ENCODE measurements at regions not wholly inside any gene's neighbourhood (a gene's known extent, or its start where the extent isn't known, plus 50 kb on each side); places are given as distances from the start of the nearest gene placed in this dataset.
A peak's percentile ranks its signal among the peaks of the same experiment; 100 is the strongest.
"Not testable (repeated sequence)": the region's sequence is repeated elsewhere in the genome, so short reads cannot be mapped to it uniquely, and the experiment has no call there.

DNA sequence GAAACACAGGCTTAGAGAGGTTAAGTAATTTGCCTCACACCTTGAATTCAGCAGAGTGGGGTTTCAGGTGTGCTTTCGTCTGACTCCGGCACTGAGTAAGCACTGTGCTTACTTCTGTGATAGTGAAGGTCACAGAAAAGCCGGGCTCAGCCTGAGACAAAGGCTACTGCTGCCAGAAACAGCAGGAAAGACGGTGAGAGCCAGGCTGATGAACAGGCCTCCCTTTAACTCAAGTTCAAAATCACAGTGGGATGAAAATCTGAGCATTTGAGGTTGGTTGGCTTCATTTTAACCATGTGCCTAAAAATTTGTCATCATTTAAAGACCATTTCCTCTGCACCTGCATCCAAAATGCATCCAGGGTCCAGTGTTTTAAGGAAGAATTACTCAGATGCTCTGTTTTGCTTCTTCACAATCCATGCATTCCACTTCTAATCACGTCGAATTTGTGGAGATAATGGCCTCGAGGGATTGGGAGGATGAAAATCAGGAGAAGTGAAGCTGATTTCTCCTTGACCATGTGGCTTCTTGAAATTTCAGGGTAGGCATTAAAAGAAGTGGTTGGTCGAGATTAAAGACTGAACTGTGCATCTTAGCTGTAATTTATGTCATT is 121.2 kb upstream of the LNX1 start:
- no peak for DNase-seq

DNA sequence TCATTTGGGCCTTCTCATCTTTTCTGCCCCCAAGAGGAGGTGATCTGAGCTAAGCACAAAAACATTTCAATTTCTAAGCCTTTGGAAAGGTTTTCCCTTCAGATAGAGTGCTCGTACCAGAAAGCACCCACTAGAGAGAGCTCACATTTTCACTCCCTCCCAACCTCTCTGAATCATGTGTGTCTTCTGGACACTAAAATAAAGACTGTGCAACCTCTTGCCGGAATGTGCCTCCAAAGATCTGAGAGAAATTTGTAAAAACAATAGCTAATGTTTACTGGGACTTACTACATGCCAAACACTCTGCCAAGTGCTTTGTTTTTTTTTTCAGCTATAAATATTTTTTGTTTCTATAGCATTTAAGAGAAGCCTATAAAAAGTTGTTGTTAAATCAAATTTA is 120.6 kb upstream of the LNX1 start:
- no peak for DNase-seq

DNA sequence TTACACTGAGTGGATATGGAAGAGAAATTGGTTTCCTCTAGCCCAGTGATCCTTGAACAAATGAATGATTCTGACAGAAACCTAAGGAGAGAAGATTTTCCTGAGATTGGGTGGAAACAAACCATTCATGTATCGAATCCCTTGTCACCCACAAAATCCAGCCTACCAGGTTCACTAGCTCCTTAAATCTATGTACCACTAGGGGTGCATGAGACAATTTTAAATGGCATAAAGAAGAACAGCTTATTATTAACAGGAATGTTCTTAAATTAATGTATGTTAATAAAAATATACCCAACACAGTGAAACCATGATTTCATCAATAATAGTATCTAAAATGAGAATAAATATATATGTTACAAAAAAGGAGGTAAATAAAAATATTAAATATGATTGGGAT is 118.4 kb upstream of the LNX1 start:
- no peak for DNase-seq

DNA sequence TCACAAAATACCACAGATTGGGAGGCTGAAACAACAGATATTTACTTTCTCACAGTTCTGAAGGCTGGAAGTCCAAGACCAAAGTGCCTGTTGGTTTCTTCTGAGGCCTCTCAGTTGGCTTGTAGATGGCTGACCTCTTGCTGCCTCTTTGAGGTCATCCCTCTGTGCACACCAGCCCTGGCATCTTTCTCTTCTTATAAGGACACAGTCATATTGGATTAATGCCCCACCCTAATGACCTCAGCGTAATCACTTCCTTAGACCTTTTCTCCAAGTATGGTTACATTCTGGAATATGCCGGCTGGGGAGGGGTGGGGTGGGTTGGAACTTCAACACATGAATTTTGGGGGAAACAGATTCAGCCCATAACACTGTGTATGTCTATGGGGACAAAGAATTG is 116.2 kb upstream of the LNX1 start:
- no peak for DNase-seq

DNA sequence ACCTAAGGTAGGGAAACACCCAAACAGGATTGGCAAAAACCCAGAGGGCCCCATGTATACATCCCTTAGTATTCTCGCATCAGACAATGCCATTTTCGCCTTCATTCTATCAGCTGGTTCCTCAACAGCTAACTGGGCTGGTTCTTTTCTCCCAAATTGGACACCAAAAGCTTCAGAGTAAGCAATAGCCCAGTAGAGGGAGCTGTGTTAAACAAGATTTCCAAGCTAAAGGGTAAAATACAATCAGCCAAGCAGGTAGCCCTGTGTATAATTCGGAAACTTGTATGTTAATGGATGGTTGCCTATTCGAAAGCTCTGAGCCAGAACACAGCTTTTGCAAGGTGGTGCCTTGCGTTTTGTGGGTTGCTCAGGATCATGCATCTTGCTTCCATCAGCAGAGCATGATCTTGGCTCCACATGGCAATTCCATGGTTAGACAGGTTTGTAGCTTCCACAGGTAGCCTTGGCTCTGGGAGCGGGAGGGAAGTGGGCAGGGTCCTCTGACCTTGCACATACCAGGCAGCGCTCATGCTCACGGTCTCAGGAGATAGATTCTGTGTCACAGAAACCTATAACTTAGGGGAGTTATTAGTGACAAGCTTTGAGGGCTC is 115.2 kb upstream of the LNX1 start:
- no peak for DNase-seq

DNA sequence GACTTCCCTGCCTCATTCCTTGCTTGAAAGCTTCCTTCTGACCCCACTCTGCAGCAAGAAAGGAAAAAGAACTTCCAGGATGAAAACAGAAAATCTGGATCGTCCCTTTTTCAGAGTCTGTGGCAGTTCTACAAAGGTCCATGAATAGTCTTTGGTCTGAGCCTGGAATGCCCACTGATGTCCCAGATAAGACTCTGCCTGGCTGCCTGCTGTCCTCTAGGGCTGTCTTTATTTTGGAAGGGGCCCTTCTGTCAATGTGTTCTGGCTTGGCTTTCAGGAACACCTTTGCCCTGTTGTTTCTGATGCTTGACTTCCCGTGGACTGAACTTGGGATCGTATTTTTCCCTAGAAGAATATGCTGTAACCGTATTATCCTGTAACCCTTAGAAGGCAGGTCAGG is 114.7 kb upstream of the LNX1 start:
- no peak for DNase-seq

DNA sequence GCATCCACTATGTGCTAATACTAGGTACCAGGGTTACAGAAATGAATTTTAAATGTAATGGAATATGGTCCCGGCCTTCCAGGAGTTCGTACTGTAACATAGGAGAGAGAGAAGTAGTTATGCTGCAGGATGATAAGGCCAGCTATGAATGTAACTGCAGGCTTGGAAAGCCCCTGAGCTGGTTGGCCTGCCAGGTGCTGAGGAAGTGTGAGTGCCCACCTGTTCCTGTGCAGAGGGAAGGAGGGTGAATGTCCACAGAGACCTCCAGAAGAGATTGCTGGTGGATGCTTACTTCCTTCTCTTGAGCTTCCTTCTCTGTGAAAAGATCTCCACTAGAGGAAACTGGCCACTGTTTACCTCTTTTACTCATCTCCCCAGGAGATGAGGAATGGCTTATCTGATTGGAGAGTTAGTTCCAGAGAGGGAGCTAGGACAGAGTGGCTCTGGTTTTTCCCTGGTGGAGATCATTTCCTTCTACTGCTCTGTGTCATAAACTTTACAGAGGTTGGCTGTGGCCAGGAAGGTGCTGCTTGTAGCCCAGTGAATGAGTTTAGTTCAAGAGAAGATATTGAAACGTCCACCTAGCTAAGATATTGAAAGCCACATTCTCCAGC is 114.0 kb upstream of the LNX1 start:
- no peak for DNase-seq

DNA sequence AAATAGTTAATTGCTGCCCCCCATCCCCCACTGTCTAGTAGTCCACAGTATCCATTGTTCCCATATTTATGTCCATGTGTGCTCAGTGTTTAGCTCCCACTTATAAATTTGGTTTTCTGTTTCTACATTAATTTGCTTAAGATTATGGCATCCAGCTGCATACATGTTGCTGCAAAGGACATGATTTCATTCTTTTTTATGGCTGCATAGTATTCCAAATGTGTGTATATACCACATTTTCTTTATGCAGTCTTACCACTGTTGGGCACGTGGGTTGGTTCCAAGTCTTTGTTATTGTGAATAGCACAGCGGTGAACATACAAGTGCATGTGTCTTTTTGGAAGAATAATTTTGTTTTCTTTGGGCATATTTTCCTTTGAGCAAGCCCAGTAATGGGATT is 113.0 kb upstream of the LNX1 start:
- DNase-seq: no peak

DNA sequence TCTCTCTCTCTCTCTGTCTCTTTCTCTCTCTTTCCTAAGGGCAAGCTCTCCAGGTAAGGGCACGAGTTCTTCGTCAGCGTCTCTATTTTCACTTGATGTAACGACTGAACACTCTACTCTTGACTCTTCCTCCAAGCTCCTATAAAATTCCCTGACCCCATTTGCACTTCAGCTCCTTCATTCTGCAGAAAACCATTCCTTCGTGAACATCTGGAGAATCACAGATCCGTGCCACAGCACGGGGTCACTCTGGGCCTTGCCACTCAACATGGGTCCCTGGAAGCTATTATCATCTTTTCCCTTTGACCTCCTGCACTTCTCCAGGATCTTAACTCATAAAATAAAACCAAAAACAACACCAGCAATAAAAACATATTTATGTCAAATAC is 112.0 kb upstream of the LNX1 start:
- DNase-seq: no peak

DNA sequence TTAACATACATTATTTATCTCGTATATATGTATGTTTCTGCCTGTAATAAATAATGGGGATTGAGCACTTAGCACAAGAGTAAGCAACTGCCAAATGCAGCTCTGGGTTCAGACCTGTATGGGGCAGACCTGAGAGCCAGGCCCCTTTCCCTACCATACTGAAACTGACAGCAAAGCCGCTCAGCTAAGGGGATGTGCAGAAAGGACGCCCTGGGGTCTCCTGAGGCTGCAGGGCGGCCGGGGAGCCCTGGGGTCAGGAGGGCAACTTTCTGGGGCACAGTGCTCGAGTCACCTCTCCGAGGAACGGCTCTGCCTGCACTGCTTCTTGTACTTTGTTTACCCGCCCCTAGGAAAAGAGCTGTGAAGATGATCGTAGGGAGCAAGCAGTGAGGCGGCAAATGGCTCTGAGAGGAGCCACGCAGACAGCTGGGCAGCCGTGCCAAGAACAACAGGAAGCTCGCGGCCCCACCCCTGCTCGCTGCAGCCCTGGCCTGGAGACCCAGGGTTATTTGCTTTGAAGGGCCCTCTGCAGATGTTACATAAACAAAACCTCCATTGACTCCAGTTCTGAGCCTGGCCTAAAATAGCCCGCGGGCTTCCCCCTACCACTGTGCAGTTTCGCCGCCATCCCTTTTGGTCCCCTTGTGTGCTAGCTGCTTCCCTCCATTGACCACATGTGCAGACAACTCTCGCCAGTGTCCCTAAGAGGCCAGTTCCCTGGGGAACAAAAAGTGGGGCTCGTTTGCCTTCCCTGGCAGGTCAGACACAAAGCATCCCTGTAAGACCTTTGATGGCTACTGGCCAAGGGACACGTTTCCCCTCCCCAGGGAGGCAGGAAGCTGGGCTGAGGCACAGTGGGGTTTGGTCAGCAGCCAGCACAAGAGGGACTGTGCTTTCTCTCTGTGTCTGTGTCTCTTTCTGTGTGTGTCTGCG is 111.3 kb upstream of the LNX1 start:
- DNase-seq: peak in 1 of 2 donors; percentile 19

DNA sequence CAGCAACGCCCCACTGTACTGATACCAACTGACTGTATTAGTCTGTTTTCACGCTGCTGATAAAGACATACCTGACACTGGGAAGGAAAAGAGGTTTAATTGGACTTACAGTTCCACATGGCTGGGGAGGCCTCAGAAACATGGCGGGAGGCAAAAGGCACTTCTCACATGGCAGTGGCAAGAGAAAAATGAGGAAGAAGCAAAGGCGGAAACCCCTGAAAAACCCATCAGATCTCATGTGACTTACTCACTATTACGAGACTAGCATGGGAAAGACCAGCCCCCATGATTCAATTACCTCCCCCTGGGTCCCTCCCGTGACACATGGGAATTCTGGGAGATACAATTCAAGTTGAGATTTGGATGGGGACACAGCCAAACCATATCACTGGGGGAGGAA is 110.0 kb upstream of the LNX1 start:
- DNase-seq: not testable (repeated sequence)

DNA sequence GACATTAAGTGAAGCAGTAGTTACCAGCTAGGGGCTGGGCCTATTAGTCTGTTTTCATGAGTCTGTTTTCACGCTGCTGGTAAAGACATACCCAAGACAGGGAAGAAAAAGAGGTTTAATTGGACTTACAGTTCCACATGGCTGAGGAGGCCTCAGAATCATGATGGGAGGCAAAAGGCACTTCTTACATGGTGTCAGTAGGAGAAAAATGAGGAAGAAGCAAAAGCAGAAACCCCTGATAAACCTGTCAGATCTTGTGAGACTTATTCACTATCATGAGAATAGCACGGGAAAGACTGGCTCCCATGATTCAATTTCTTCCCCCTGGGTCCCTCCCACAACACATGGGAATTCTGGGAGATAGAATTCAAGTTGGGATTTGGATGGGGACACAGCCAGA is 108.0 kb upstream of the LNX1 start:
- DNase-seq: not testable (repeated sequence)

DNA sequence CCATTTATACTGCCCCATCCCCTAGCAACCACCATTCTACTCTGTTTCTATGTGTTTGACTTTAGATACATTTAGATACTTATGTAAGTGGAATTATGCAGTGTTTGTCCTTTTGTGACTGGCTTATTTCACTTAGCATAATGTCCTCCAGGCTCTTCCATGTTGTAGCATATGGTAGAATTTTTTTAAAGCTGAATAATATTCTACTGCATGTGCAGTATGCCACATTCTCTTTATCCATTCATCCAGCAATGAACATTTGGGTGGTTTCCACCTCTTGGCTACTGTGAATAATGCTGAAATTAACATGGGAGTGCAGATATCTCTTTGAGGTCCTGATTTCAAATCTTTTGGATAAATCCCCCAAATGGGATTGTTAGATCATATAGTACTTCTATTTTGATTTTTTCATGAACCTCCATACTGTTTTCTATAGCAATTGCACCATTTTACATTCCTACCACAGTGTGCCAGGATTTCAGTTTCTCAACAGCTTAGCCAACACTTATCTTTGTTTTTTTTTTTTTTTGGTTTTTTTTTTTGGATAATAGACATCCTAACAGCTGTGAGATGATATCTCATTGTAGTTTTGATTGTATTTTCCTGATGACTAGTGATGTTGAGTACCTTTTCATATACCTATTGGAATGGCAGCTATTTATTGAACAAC is 105.9 kb upstream of the LNX1 start:
- DNase-seq: no peak

DNA sequence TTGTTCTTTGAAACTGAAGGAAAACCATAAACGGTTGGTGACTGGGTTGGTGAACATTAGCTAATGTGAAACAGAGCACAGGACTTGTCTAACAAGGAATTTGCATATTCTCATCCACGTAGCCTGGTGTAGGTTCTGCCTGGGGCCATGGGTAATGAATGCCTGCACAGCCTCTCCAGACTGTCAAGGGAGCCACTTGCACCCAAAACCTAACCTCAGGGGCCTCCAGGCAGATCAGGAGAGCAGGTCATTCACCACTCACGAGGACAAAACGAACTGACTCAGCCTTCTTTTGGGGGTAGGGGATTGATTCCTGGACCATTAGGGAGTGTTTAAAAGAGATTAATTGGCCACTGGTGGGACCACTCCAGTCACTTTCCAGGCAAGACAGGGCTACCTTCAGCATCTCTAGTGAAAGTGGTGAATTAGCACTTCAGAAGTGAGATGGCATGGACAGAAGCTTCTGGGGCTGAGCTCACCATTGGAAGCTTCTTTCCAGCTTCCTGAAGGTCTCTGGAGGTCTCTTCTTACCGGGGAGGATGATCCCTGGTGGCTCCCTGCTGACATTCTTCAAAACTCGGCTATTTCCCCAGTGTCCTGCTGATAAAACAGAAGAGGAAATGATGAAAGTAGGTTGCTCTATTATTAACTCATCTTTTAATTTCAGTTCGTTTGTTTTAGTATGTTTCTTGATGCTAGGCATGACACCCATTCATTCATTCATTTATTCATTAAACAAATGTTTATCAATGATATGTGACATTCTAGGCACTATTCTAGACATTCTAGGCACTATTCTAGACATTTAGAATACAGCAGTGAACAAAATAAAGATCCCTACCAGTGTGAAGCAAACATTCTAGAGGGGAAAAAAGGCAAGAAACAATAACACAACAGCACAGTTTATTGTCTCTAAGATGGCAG is 104.5 kb upstream of the LNX1 start:
- DNase-seq: no peak

DNA sequence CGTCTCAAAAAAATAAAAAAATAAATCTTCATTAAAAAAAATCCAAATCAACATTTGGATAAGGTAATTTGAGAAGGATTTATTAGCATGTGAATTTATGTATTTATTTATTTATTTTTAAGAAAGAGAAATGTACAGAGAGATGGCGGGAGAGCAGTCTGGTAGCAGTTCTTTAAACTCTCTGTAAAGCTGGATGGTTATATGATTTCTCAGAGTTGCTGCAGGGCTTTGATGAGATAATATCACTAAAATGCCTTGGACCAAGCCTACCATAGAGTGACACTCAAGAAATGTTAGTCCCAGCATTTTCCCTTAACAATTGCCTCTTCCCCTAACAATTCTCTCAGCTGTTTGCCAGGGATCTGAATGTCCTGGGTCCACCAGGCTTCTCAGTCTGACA is 103.4 kb upstream of the LNX1 start:
- DNase-seq: no peak

DNA sequence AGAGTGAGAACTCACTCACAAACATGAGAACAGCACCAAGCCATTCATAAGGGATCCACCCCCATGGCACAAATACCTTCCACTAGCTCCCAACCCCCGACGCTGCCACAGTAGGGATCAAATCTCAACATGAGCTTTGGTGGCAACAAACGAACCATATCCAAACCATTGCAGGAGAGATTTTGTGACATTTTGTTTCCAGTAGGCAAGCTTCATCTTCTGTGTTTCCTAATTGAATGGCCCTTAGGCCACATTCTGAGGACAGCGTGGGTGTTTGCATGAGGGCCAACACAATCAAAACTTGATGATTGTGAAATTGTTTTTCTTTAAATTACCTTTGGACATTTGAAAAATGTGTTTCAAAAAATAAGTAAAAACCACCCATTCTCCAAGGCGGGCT is 102.6 kb upstream of the LNX1 start:
- DNase-seq: no peak

DNA sequence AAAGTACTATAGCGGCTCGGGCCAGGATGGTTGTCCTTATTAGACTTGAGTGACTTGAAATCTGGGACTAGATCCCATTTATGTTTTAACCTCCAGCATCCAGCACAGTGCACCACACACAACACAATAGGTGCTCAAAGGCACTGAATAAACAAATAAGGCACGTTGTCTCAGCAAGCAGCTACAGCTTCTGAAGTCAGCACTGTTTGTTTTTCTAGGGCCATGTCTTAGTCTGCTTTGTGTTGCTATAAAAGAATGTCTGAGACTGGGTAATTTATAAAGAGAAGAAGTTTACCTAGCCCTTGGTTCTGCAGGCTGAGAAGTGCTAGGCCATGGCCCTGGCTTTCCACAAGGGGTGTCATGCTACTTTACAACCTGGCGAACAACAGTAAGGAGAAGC is 102.1 kb upstream of the LNX1 start:
- no peak for DNase-seq

DNA sequence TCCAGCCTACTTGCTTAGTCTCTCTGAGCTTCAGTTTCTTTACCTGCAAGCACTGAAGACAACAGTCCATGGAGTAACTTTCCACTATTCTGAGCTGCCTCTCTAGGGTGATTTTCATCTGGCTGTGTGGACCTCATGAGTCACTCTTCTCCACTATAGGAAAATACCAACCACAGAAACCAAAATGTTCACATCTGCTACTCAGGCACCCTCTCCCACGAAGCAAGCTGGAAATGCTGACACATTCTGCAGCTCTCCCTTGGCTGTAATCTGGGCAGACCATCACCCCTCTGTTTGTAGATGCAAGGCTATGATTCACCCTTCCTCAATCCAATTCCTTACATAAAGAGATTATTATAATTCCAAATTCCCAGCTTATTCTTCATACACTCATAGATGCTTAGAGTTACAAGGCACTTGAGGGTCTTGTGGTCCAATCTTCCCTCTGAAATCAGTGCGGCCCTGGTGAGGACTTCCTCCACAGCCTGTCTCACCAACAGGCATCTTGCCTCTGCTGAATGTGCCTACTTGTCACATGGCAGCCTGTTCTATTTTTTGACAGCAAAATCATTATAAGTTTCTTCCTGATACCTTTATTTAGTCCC is 97.0 kb upstream of the LNX1 start:
- DNase-seq: peak in 1 of 2 donors; percentile 86

DNA sequence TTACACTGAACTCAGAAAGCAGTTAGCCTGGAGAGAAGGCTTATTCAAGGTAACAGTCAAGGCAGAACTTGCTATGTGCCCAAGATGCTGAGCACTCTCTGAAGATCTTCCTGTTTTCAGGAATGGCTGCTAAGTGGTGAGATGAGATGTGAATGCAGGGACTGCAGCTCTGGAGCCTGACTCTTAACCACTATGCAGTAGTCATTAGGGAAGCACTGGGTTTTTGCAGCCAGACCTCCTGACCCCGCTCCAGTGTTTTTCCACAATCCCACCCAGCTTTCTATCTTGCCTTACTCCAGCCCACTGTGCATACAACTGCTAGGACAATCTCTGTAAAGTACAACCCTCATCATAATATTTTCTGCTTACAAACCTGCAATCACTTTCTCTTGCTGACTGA is 95.2 kb upstream of the LNX1 start:
- DNase-seq: no peak

DNA sequence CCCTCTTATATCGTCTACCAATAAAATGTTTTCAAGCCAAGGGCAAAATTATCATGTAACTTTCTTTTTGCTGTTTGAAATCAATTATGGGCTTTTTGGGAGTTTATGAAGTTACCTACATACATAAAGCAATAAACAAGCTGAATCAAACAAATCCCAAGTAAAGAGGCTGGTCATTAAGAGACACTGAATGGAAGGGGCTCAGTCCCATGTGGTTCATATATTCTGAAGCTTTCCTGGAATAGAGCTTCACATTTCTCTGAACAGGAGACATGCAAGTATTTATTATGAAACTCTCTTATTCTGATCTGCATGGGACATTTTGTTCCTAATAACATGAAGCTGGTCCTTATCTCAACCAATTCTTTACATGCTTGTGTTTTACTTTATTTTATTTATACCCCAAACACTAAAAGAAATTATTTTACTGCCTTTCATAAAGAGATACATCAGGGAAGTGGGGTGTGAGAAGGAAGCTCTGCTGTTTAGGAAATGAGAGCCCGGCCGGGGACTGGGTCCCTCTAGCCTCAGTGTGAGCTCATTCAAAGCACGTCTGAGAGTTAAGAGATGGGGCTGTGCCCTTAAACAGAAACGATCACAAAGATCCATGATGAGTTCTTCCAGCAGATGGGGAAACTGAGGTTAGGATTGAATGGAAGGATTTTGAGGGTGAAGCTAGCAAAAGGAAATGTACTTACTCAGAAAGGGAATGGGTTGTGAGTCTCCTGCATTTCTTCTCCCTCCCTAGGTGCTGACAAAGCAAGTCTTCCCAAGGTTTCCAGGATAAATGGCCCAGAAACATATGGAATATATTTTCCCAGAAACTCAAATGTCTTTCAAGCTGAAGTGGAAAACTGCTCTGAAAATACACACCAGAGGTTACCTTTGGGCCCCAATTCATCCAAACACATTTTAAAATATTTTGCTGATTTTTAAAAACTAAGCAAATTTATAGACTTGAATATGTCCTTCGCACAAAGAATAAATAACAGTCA is 93.1 kb upstream of the LNX1 start:
- DNase-seq: no peak
